Activated CD8-positive, alpha-beta T cell treated with anti-CD3 and anti-CD28 coated beads for 36 hours (primary cell): ENCODE measurements at regions not wholly inside any gene's neighbourhood (a gene's known extent, or its start where the extent isn't known, plus 50 kb on each side); places are given as distances from the start of the nearest gene placed in this dataset.

ENCODE experiments used
- ATAC-seq: fragments of 200-7000 bp; cut with Tn5 transposase; one replicate; pipeline ENCODE4 v1.10.0; 2021; ENCODE audit warnings: mild to moderate bottlenecking, moderate library complexity
- CTCF ChIA-PET: fragments of 350-600 bp; sonication (Branson Sonifier 250); formaldehyde crosslinking; loops from one replicate; lab custom pipeline; 2021; ENCODE audit warnings: antibody characterized with exemption; lab: Charles Lee
- POLR2A ChIA-PET: fragments of 350-600 bp; sonication (Branson Sonifier 250); formaldehyde crosslinking; loops from one replicate; lab custom pipeline; 2021; ENCODE audit warnings: antibody characterized with exemption; lab: Charles Lee
- DNase-seq: peaks from one replicate; pipeline ENCODE4 v3.0.0-alpha.2; 2020
- H3K27ac Mint-ChIP-seq: one replicate; pipeline ENCODE4 v1.8.0; 2021; ENCODE audit warnings: mild to moderate bottlenecking, mixed read lengths
- H3K27me3 Mint-ChIP-seq: one replicate; pipeline ENCODE4 v1.8.0; 2021; ENCODE audit warnings: mixed read lengths
- H3K36me3 Mint-ChIP-seq: one replicate; pipeline ENCODE4 v1.8.0; 2021; ENCODE audit warnings: low read depth, mixed read lengths
- H3K4me1 Mint-ChIP-seq: one replicate; pipeline ENCODE4 v1.8.0; 2021; ENCODE audit warnings: low read depth, mixed read lengths
- H3K4me3 Mint-ChIP-seq: one replicate; pipeline ENCODE4 v1.8.0; 2021; ENCODE audit warnings: mild to moderate bottlenecking, moderate library complexity, mixed read lengths
- H3K9me3 Mint-ChIP-seq: one replicate; pipeline ENCODE4 v1.8.0; 2021; ENCODE audit warnings: mixed read lengths
- intact Hi-C: fragments of 100-400 bp; cut with micrococcal nuclease; formaldehyde crosslinking; loops from one replicate; pipeline ENCODE4 v1.10.0; 2022
- TF ChIP-seq, protein P1 (sequence below): fragments of 200-600 bp; IDR thresholded peaks from one replicate; pipeline ENCODE4 v1.8.0; 2022; ENCODE audit warnings: antibody characterized with exemption, mild to moderate bottlenecking

DNA sequence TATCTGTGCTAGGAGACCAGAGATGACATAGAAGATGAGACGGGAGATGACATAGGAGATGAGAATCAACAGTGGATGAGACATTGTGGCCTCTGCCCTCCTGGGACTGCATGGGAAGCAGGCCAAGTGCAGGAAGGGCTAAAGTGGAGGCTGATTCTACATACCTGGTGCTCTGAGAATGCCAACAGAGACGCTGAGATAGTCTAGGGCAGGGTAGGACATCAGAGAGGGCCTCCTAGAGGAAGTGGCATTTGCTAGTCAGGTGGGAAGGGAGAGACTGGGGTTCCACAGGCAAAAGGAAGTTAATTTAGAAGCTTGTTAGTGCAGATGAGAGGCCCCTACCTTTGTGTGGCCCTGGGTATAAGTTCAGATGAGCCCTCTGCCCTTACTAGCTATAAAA, 224.2 kb downstream of the CBLN1 start:
- Mint-ChIP-seq H3K4me1 (no peaks in the 10 kb centered on the region), H3K36me3 (no peaks in the 10 kb centered on the region), H3K4me3 (no peak overlapping the region), H3K27ac (no peak overlapping the region), H3K27me3 (no peaks in the 10 kb centered on the region), H3K9me3 (no peaks in the 10 kb centered on the region)
- POLR2A ChIA-PET, result no interaction called here
- no peak for ATAC-seq
- CTCF ChIA-PET, result no interaction called here
- DNase-seq, result no peak
- intact Hi-C loops, result no loop called here
- TF ChIP-seq, protein P1, sequence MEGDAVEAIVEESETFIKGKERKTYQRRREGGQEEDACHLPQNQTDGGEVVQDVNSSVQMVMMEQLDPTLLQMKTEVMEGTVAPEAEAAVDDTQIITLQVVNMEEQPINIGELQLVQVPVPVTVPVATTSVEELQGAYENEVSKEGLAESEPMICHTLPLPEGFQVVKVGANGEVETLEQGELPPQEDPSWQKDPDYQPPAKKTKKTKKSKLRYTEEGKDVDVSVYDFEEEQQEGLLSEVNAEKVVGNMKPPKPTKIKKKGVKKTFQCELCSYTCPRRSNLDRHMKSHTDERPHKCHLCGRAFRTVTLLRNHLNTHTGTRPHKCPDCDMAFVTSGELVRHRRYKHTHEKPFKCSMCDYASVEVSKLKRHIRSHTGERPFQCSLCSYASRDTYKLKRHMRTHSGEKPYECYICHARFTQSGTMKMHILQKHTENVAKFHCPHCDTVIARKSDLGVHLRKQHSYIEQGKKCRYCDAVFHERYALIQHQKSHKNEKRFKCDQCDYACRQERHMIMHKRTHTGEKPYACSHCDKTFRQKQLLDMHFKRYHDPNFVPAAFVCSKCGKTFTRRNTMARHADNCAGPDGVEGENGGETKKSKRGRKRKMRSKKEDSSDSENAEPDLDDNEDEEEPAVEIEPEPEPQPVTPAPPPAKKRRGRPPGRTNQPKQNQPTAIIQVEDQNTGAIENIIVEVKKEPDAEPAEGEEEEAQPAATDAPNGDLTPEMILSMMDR, result no peak

GRCh38 chr16:49056546-49056945, 225.1 kb downstream of the CBLN1 start:
- H3K36me3 Mint-ChIP-seq, result no peaks in the 10 kb centered on the region
- DNase-seq (no peak), ATAC-seq (no peak)
- H3K4me1 Mint-ChIP-seq, result no peaks in the 10 kb centered on the region
- no peak overlapping the region for H3K4me3 Mint-ChIP-seq
- intact Hi-C loops, result no loop called here
- ChIA-PET CTCF (no interaction called here), POLR2A (no interaction called here)
- TF ChIP-seq, protein P1, result no peak
- H3K9me3 Mint-ChIP-seq, result no peaks in the 10 kb centered on the region
- H3K27me3 Mint-ChIP-seq, result no peaks in the 10 kb centered on the region
- H3K27ac Mint-ChIP-seq, result no peak overlapping the region

- TF ChIP-seq, protein P1, result no peak
- no peak overlapping the region for H3K27ac Mint-ChIP-seq
- CTCF ChIA-PET, result no interaction called here
- POLR2A ChIA-PET, result no interaction called here
- no peaks in the 10 kb centered on the region for H3K9me3 Mint-ChIP-seq
- DNase-seq (no peak), ATAC-seq (no peak)
- H3K27me3 Mint-ChIP-seq, result no peaks in the 10 kb centered on the region
- H3K4me1 Mint-ChIP-seq, result no peaks in the 10 kb centered on the region
- no peak overlapping the region for H3K4me3 Mint-ChIP-seq
- intact Hi-C loops, result no loop called here
- no peaks in the 10 kb centered on the region for H3K36me3 Mint-ChIP-seq
Measured at GRCh38 chr16:49055824-49056545, 225.7 kb downstream of the CBLN1 start.

DNA sequence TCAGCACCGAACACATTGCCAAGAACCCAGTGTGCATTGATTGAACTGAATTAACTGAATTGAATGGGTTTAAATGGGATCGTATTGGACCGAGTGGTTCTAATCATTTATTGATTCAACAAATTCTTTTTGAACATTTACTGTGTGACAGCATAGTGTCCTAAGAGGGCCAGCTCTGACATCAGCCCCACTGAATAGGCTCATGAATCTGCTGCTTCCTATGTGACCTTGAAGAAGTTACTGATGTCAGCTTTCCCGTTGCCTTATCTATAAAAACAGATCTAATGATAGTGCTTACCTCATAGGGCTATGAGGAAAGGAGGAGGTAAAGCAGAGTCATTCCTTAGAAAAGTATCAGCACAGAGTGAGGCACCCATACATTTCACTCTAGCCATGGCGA, 226.3 kb downstream of the CBLN1 start:
- no peak for ATAC-seq
- no peaks in the 10 kb centered on the region for H3K4me1 Mint-ChIP-seq
- TF ChIP-seq, protein P1, result no peak
- no peak overlapping the region for H3K4me3 Mint-ChIP-seq
- no peak overlapping the region for H3K27ac Mint-ChIP-seq
- intact Hi-C loops, result no loop called here
- no peaks in the 10 kb centered on the region for H3K36me3 Mint-ChIP-seq
- H3K27me3 Mint-ChIP-seq, result no peaks in the 10 kb centered on the region
- ChIA-PET CTCF (no interaction called here), POLR2A (no interaction called here)
- H3K9me3 Mint-ChIP-seq, result no peaks in the 10 kb centered on the region
- DNase-seq, result no peak

DNA sequence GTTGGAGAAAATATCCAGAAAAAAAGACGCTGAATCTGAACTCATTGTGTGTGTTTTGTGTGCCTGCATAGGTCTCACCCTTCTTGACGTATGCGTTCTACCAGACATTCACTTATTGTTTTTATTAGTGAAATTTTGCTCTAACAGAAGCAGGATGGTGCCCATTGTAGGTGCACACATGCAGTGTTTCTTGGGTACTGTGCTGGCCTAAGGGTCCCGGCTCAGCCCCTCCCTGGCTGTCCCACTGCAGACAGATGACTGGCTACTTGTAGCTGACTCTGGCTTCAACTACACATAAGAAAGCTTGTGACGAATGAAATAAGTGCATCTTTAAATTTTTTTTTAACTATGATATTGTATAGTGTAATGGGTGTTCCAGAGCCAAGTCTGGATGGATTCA, 227.0 kb downstream of the CBLN1 start:
- TF ChIP-seq, protein P1, result no peak
- no peak for DNase-seq
- no peak overlapping the region for H3K27ac Mint-ChIP-seq
- CTCF ChIA-PET, result no interaction called here
- H3K36me3 Mint-ChIP-seq, result no peaks in the 10 kb centered on the region
- no peaks in the 10 kb centered on the region for H3K4me1 Mint-ChIP-seq
- H3K27me3 Mint-ChIP-seq, result no peaks in the 10 kb centered on the region
- intact Hi-C loops, result no loop called here
- POLR2A ChIA-PET, result no interaction called here
- no peaks in the 10 kb centered on the region for H3K9me3 Mint-ChIP-seq
- no peak for ATAC-seq
- H3K4me3 Mint-ChIP-seq, result no peak overlapping the region
